HEK293T (cell line): ENCODE measurements at regions not wholly inside any gene's neighbourhood (a gene's known extent, or its start where the extent isn't known, plus 50 kb on each side); places are given as distances from the start of the nearest gene placed in this dataset.

Source experiments
- BHLHE40 ChIP-seq: fragments of 450-650 bp; IDR thresholded peaks from 2 replicates; pipeline ENCODE4 v1.6.1; 2016; ENCODE audit warnings: mild to moderate bottlenecking, moderate library complexity, borderline replicate concordance
- ELF4 ChIP-seq: fragments of 450-650 bp; IDR thresholded peaks from 2 replicates; pipeline ENCODE4 v1.6.1; 2017; ENCODE audit warnings: antibody characterized with exemption
- FOXM1 ChIP-seq: fragments of 450-650 bp; IDR thresholded peaks from 2 replicates; pipeline ENCODE4 v1.6.1; 2017; ENCODE audit warnings: mild to moderate bottlenecking, borderline replicate concordance
- HDGF ChIP-seq: fragments of 450-650 bp; IDR thresholded peaks from 2 replicates; pipeline ENCODE4 v1.6.1; 2017; ENCODE audit warnings: antibody characterized with exemption, borderline replicate concordance
- LEF1 ChIP-seq: fragments of 450-650 bp; IDR thresholded peaks from 2 replicates; pipeline ENCODE4 v1.6.1; 2017; ENCODE audit warnings: mild to moderate bottlenecking, borderline replicate concordance
- NFRKB ChIP-seq: fragments of 450-650 bp; IDR thresholded peaks from 2 replicates; pipeline ENCODE4 v1.6.1; 2016; ENCODE audit warnings: mild to moderate bottlenecking, moderate library complexity
- SP1 ChIP-seq: fragments of 450-650 bp; IDR thresholded peaks from 2 replicates; pipeline ENCODE4 v1.6.1; 2017
- SUZ12 ChIP-seq: fragments of 450-650 bp; IDR thresholded peaks from 2 replicates; pipeline ENCODE4 v1.6.1; 2016; ENCODE audit warnings: mild to moderate bottlenecking
- TARDBP ChIP-seq: fragments of 450-650 bp; IDR thresholded peaks from 2 replicates; pipeline ENCODE4 v1.6.1; 2016

DNA sequence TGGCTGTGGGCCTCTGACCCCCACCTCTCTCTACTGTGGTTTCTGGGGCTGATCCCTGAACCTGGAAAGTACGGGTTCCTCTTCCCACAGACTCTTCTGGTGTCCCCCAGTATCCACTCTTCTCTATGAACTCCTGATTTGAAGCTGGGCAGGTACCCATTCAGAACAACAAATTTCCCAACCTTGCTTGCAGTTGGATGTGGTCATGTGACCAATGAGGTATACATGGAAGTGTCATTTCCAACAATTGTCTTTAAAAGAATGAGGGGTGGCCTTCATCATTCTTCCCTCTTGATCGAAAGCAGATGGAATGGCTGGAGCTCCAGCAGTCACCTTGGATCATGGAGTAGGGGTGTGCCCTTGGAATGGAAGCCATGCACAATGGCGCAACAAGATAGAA, 128.0 kb upstream of the MLN start:
- TF ChIP-seq BHLHE40 (no peak), FOXM1 (no peak), NFRKB (no peak), HDGF (no peak), SUZ12 (no peak), SP1 (no peak), ELF4 (no peak), TARDBP (no peak), LEF1 (no peak)
